ENCODE measurements at regions not wholly inside any gene's neighbourhood (a gene's known extent, or its start where the extent isn't known, plus 50 kb on each side); places are given as distances from the start of the nearest gene placed in this dataset.

GRCh38 chr2:16832910-16833309, 167.3 kb upstream of the CYRIA start:
- no peaks in the 10 kb centered on the region for H3K27me3 ChIP-seq
- no peak overlapping the region for H3K27ac ChIP-seq
- intact Hi-C loops (cut with DNase I; ENCODE audit: low total_unique reads), result no loop called here
- no peak overlapping the region for H3K4me3 ChIP-seq
- no peaks in the 10 kb centered on the region for H3K9me3 ChIP-seq
- DNase-seq (ENCODE audit: low spot score in 2 of 2), result no peak
- H3K4me1 ChIP-seq, result no peaks in the 10 kb centered on the region
- no peak for TF ChIP-seq CTCF (IDR thresholded peaks at IDR 0.05)
- TF ChIP-seq POLR2A (IDR thresholded peaks at IDR 0.05), result no peak
- TF ChIP-seq POLR2AphosphoS5 (IDR thresholded peaks at IDR 0.05), result no peak
- H3K36me3 ChIP-seq, result no peaks in the 10 kb centered on the region

GRCh38 chr2:16828828-16829160, 163.2 kb upstream of the CYRIA start:
- H3K4me3 ChIP-seq, result no peak overlapping the region
- intact Hi-C loops (cut with DNase I; ENCODE audit: low total_unique reads), result no loop called here
- H3K27me3 ChIP-seq, result no peaks in the 10 kb centered on the region
- no peak for TF ChIP-seq POLR2A (IDR thresholded peaks at IDR 0.05)
- TF ChIP-seq POLR2AphosphoS5 (IDR thresholded peaks at IDR 0.05), result no peak
- no peak for TF ChIP-seq CTCF (IDR thresholded peaks at IDR 0.05)
- H3K4me1 ChIP-seq, result no peaks in the 10 kb centered on the region
- no peak overlapping the region for H3K27ac ChIP-seq
- no peaks in the 10 kb centered on the region for H3K36me3 ChIP-seq
- DNase-seq (ENCODE audit: low spot score in 2 of 2), result no peak
- H3K9me3 ChIP-seq, result no peaks in the 10 kb centered on the region

- TF ChIP-seq POLR2A (IDR thresholded peaks at IDR 0.05) (no peak), POLR2AphosphoS5 (IDR thresholded peaks at IDR 0.05) (no peak), CTCF (IDR thresholded peaks at IDR 0.05) (no peak)
These were observed 162.6 kb upstream of the CYRIA start for GRCh38 chr2:16828044-16828827.

GRCh38 chr2:16824472-16824871, 158.8 kb upstream of the CYRIA start:
- H3K27ac ChIP-seq, result no peak overlapping the region
- intact Hi-C loops (cut with DNase I; ENCODE audit: low total_unique reads), result no loop called here
- no peak for TF ChIP-seq POLR2AphosphoS5 (IDR thresholded peaks at IDR 0.05)
- no peak for TF ChIP-seq POLR2A (IDR thresholded peaks at IDR 0.05)
- TF ChIP-seq CTCF (IDR thresholded peaks at IDR 0.05), result no peak

More at GRCh38 chr2:16828044-16828827, 162.6 kb upstream of the CYRIA start:
- DNase-seq (ENCODE audit: low spot score in 2 of 2), result no peak
- H3K4me1 ChIP-seq, result no peaks in the 10 kb centered on the region
- no peak overlapping the region for H3K4me3 ChIP-seq
- no peak overlapping the region for H3K27ac ChIP-seq
- H3K36me3 ChIP-seq, result no peaks in the 10 kb centered on the region
- no peaks in the 10 kb centered on the region for H3K27me3 ChIP-seq
- no peaks in the 10 kb centered on the region for H3K9me3 ChIP-seq
- intact Hi-C loops (cut with DNase I; ENCODE audit: low total_unique reads), result no loop called here

GRCh38 chr2:16821692-16822091, 156.1 kb upstream of the CYRIA start:
- no peaks in the 10 kb centered on the region for H3K36me3 ChIP-seq
- H3K4me3 ChIP-seq, result no peak overlapping the region
- no peaks in the 10 kb centered on the region for H3K9me3 ChIP-seq
- H3K27me3 ChIP-seq, result no peaks in the 10 kb centered on the region
- intact Hi-C loops (cut with DNase I; ENCODE audit: low total_unique reads), result no loop called here
- DNase-seq (ENCODE audit: low spot score in 2 of 2), result no peak
- TF ChIP-seq CTCF (IDR thresholded peaks at IDR 0.05), result no peak
- TF ChIP-seq POLR2AphosphoS5 (IDR thresholded peaks at IDR 0.05), result no peak
- no peak for TF ChIP-seq POLR2A (IDR thresholded peaks at IDR 0.05)
- H3K4me1 ChIP-seq, result no peaks in the 10 kb centered on the region
- H3K27ac ChIP-seq, result no peak overlapping the region

More at GRCh38 chr2:16824472-16824871, 158.8 kb upstream of the CYRIA start:
- Histone ChIP-seq H3K4me3 (no peak overlapping the region), H3K4me1 (no peaks in the 10 kb centered on the region), H3K27me3 (no peaks in the 10 kb centered on the region), H3K9me3 (no peaks in the 10 kb centered on the region), H3K36me3 (no peaks in the 10 kb centered on the region)
- no peak for DNase-seq (ENCODE audit: low spot score in 2 of 2)
